ENCODE measurements at regions not wholly inside any gene's neighbourhood (a gene's known extent, or its start where the extent isn't known, plus 50 kb on each side); places are given as distances from the start of the nearest gene placed in this dataset.

GRCh38 chr9:78397454-78397853 lies 100.5 kb downstream of the PSAT1 start:
- ChIA-PET CTCF (interaction anchor here (0.9 kb wide), 1 partner anchor 27 kb away, joined by 4 read pairs; no protein-coding TSS in a partner anchor), POLR2A (no interaction called here)
- Histone ChIP-seq H3K27ac (no peak overlapping the region), H3K4me1 (no peaks in the 10 kb centered on the region), H3K4me2 (no peak overlapping the region), H3K4me3 (no peak overlapping the region), H3K9me3 (peaks cover 18% of the 10 kb centered on the region)
- DNase-seq (ENCODE audit: low read depth in 1 of 2, low spot score in 1 of 2) (no peak), FAIRE-seq (no peak), ATAC-seq (no peak)
- WGBS (ENCODE audit: missing lambda C conversion rate): 45% methylated on average over 5 of the region's 5 CpGs
- TF ChIP-seq HOXB13 (CRISPR knock-in tag; IDR thresholded peaks at IDR 0.05; ENCODE audit: low read depth) (no peak), HES2 (IDR thresholded peaks at IDR 0.05) (no peak), HDAC2 (IDR thresholded peaks at IDR 0.05) (no peak), HOXB5 (CRISPR knock-in tag; IDR thresholded peaks at IDR 0.05) (no peak), POLR2AphosphoS2 (conservative IDR thresholded peaks at IDR 0.05; ENCODE audit: low read length) (no peak), MYC (IDR thresholded peaks at IDR 0.05; ENCODE audit: borderline replicate concordance, low read length) (no peak), POLR2A (IDR thresholded peaks at IDR 0.05; ENCODE audit: low read length) (no peak), SMC3 (IDR thresholded peaks at IDR 0.05) (no peak), HMGXB4 (CRISPR knock-in tag; IDR thresholded peaks at IDR 0.05; ENCODE audit: borderline replicate concordance) (no peak), FOSL2 (IDR thresholded peaks at IDR 0.05) (no peak), FOSL2 (CRISPR knock-in tag; IDR thresholded peaks at IDR 0.05) (no peak), BHLHE40 (IDR thresholded peaks at IDR 0.05; ENCODE audit: low read depth, low read length) (no peak), SREBF2 (IDR thresholded peaks at IDR 0.05) (no peak), NFE2L2 (conservative IDR thresholded peaks at IDR 0.05; ENCODE audit: low read length) (no peak), ZNF302 (CRISPR knock-in tag; IDR thresholded peaks at IDR 0.05) (no peak)

- TF ChIP-seq CEBPB (IDR thresholded peaks at IDR 0.05): no peak
- TF ChIP-seq JUN (IDR thresholded peaks at IDR 0.05): no peak
- no peak for TF ChIP-seq E2F6 (IDR thresholded peaks at IDR 0.05; ENCODE audit: borderline replicate concordance, low read depth)
- no peak for TF ChIP-seq NR3C1 (IDR thresholded peaks at IDR 0.05)
- no peak for TF ChIP-seq BHLHE40 (IDR thresholded peaks at IDR 0.05; ENCODE audit: low read depth, low read length)
- no peak for TF ChIP-seq EP300 (IDR thresholded peaks at IDR 0.05)
- TF ChIP-seq FOSL2 (IDR thresholded peaks at IDR 0.05): no peak
- no peak for TF ChIP-seq FOSL2 (CRISPR knock-in tag; IDR thresholded peaks at IDR 0.05)
- TF ChIP-seq NPAS2 (CRISPR knock-in tag; IDR thresholded peaks at IDR 0.05; ENCODE audit: borderline replicate concordance): no peak
- TF ChIP-seq CTCF (IDR thresholded peaks at IDR 0.05): no peak
- no peak for TF ChIP-seq RAD21 (conservative IDR thresholded peaks at IDR 0.05 in 1 of 2, IDR thresholded peaks at IDR 0.05 in 1 of 2)
- TF ChIP-seq ZC3H11A (IDR thresholded peaks at IDR 0.05): no peak
- TF ChIP-seq BCL3 (IDR thresholded peaks at IDR 0.05): no peak
- no peak for TF ChIP-seq KDM1A (IDR thresholded peaks at IDR 0.05; ENCODE audit: low read depth)
- no peak for TF ChIP-seq RFX5 (IDR thresholded peaks at IDR 0.05)
- Histone ChIP-seq H3K4me1 (no peaks in the 10 kb centered on the region), H3K4me3 (no peak overlapping the region), H3K9me3 (peaks cover 16% of the 10 kb centered on the region), H3K27ac (no peak overlapping the region), H3K4me2 (no peak overlapping the region)
- ChIA-PET POLR2A (no interaction called here), CTCF (interaction anchor here (0.8 kb wide), 1 partner anchor 40 kb away, joined by 3 read pairs; no protein-coding TSS in a partner anchor)
- ATAC-seq (no peak), FAIRE-seq (no peak), DNase-seq (ENCODE audit: low read depth in 1 of 2, low spot score in 1 of 2) (no peak)
Measured at GRCh38 chr9:78399153-78399552, 102.2 kb downstream of the PSAT1 start.
